Activated naive CD8-positive, alpha-beta T cell treated with anti-CD3 and anti-CD28 coated beads for 36 hours (primary cell): ENCODE measurements at regions not wholly inside any gene's neighbourhood (a gene's known extent, or its start where the extent isn't known, plus 50 kb on each side); places are given as distances from the start of the nearest gene placed in this dataset.

ENCODE experiments used
- DNase-seq: peaks from one replicate; pipeline ENCODE4 v3.0.0; 2021
- H3K27ac Mint-ChIP-seq: one replicate; pipeline ENCODE4 v1.8.0; 2022; ENCODE audit warnings: mild to moderate bottlenecking, moderate library complexity, mixed read lengths
- H3K27me3 Mint-ChIP-seq: one replicate; pipeline ENCODE4 v1.8.0; 2022; ENCODE audit warnings: mild to moderate bottlenecking, mixed read lengths
- H3K36me3 Mint-ChIP-seq: one replicate; pipeline ENCODE4 v1.8.0; 2021; ENCODE audit warnings: mild to moderate bottlenecking, mixed read lengths
- H3K4me1 Mint-ChIP-seq: one replicate; pipeline ENCODE4 v1.8.0; 2021; ENCODE audit warnings: mixed read lengths
- H3K4me3 Mint-ChIP-seq: one replicate; pipeline ENCODE4 v1.8.0; 2022; ENCODE audit warnings: mild to moderate bottlenecking, moderate library complexity, mixed read lengths
- H3K9me3 Mint-ChIP-seq: one replicate; pipeline ENCODE4 v1.8.0; 2022; ENCODE audit warnings: mixed read lengths

GRCh38 chr16:66155933-66156332 is 210.6 kb upstream of the CDH5 start:
- H3K4me3 Mint-ChIP-seq: no peak overlapping the region
- H3K4me1 Mint-ChIP-seq: no peaks in the 10 kb centered on the region
- no peaks in the 10 kb centered on the region for H3K9me3 Mint-ChIP-seq
- H3K27ac Mint-ChIP-seq: no peak overlapping the region
- peaks cover 4% of the 10 kb centered on the region for H3K27me3 Mint-ChIP-seq
- H3K36me3 Mint-ChIP-seq: no peaks in the 10 kb centered on the region
- DNase-seq: no peak

GRCh38 chr16:66154801-66155200 is 211.7 kb upstream of the CDH5 start:
- H3K36me3 Mint-ChIP-seq: no peaks in the 10 kb centered on the region
- H3K27me3 Mint-ChIP-seq: peaks cover 10% of the 10 kb centered on the region
- no peak for DNase-seq
- no peak overlapping the region for H3K4me3 Mint-ChIP-seq
- no peaks in the 10 kb centered on the region for H3K4me1 Mint-ChIP-seq
- no peaks in the 10 kb centered on the region for H3K9me3 Mint-ChIP-seq
- H3K27ac Mint-ChIP-seq: no peak overlapping the region

- peaks cover 10% of the 10 kb centered on the region for H3K27me3 Mint-ChIP-seq
Observed at GRCh38 chr16:66152823-66153393, 213.6 kb upstream of the CDH5 start.

GRCh38 chr16:66152181-66152580 is 214.3 kb upstream of the CDH5 start:
- Mint-ChIP-seq H3K27me3 (peaks cover 10% of the 10 kb centered on the region), H3K36me3 (no peaks in the 10 kb centered on the region), H3K4me3 (no peak overlapping the region), H3K4me1 (no peaks in the 10 kb centered on the region), H3K27ac (no peak overlapping the region), H3K9me3 (no peaks in the 10 kb centered on the region)
- DNase-seq: no peak

More at GRCh38 chr16:66152823-66153393, 213.6 kb upstream of the CDH5 start:
- no peaks in the 10 kb centered on the region for H3K36me3 Mint-ChIP-seq
- DNase-seq: no peak
- H3K4me1 Mint-ChIP-seq: no peaks in the 10 kb centered on the region
- H3K27ac Mint-ChIP-seq: no peak overlapping the region
- no peaks in the 10 kb centered on the region for H3K9me3 Mint-ChIP-seq
- H3K4me3 Mint-ChIP-seq: no peak overlapping the region

- H3K9me3 Mint-ChIP-seq: no peaks in the 10 kb centered on the region
- no peak overlapping the region for H3K4me3 Mint-ChIP-seq
- no peak for DNase-seq
- H3K4me1 Mint-ChIP-seq: no peaks in the 10 kb centered on the region
- no peaks in the 10 kb centered on the region for H3K36me3 Mint-ChIP-seq
- H3K27me3 Mint-ChIP-seq: peaks cover 6% of the 10 kb centered on the region
- H3K27ac Mint-ChIP-seq: no peak overlapping the region
Observed at GRCh38 chr16:66150698-66151482, 215.6 kb upstream of the CDH5 start.

- peaks cover 9% of the 10 kb centered on the region for H3K27me3 Mint-ChIP-seq
- no peak for DNase-seq
- H3K27ac Mint-ChIP-seq: no peak overlapping the region
- no peaks in the 10 kb centered on the region for H3K36me3 Mint-ChIP-seq
- H3K4me3 Mint-ChIP-seq: no peak overlapping the region
- no peaks in the 10 kb centered on the region for H3K4me1 Mint-ChIP-seq
- H3K9me3 Mint-ChIP-seq: no peaks in the 10 kb centered on the region
Observed at GRCh38 chr16:66147291-66147690, 219.2 kb upstream of the CDH5 start.

GRCh38 chr16:66146798-66147197 is 219.7 kb upstream of the CDH5 start:
- no peaks in the 10 kb centered on the region for H3K4me1 Mint-ChIP-seq
- no peak overlapping the region for H3K27ac Mint-ChIP-seq
- no peaks in the 10 kb centered on the region for H3K9me3 Mint-ChIP-seq
- no peaks in the 10 kb centered on the region for H3K36me3 Mint-ChIP-seq
- DNase-seq: no peak
- H3K27me3 Mint-ChIP-seq: peaks cover 9% of the 10 kb centered on the region
- no peak overlapping the region for H3K4me3 Mint-ChIP-seq

GRCh38 chr16:66144641-66145040 is 221.8 kb upstream of the CDH5 start:
- Mint-ChIP-seq H3K27ac (no peak overlapping the region), H3K27me3 (peaks cover 4% of the 10 kb centered on the region), H3K4me3 (no peak overlapping the region), H3K36me3 (no peaks in the 10 kb centered on the region), H3K9me3 (no peaks in the 10 kb centered on the region), H3K4me1 (no peaks in the 10 kb centered on the region)
- no peak for DNase-seq

- no peak for DNase-seq
- Mint-ChIP-seq H3K9me3 (no peaks in the 10 kb centered on the region), H3K27me3 (peaks cover 4% of the 10 kb centered on the region), H3K4me3 (no peak overlapping the region), H3K36me3 (no peaks in the 10 kb centered on the region), H3K27ac (no peak overlapping the region), H3K4me1 (no peaks in the 10 kb centered on the region)
Observed at GRCh38 chr16:66143415-66143814, 223.1 kb upstream of the CDH5 start.

GRCh38 chr16:66141885-66142284 is 224.6 kb upstream of the CDH5 start:
- H3K27ac Mint-ChIP-seq: no peak overlapping the region

GRCh38 chr16:66137853-66138252 is 228.6 kb upstream of the CDH5 start:
- Mint-ChIP-seq H3K9me3 (no peaks in the 10 kb centered on the region), H3K27ac (no peak overlapping the region), H3K4me1 (no peaks in the 10 kb centered on the region), H3K36me3 (no peaks in the 10 kb centered on the region), H3K4me3 (no peak overlapping the region), H3K27me3 (peaks cover 19% of the 10 kb centered on the region)
- DNase-seq: no peak

More at GRCh38 chr16:66141885-66142284, 224.6 kb upstream of the CDH5 start:
- no peak for DNase-seq
- Mint-ChIP-seq H3K4me3 (no peak overlapping the region), H3K36me3 (no peaks in the 10 kb centered on the region), H3K4me1 (no peaks in the 10 kb centered on the region), H3K9me3 (no peaks in the 10 kb centered on the region), H3K27me3 (peaks cover 4% of the 10 kb centered on the region)

GRCh38 chr16:66136841-66137240 is 229.7 kb upstream of the CDH5 start:
- no peaks in the 10 kb centered on the region for H3K36me3 Mint-ChIP-seq
- H3K27ac Mint-ChIP-seq: no peak overlapping the region
- H3K4me1 Mint-ChIP-seq: no peaks in the 10 kb centered on the region
- DNase-seq: no peak
- H3K9me3 Mint-ChIP-seq: no peaks in the 10 kb centered on the region
- H3K27me3 Mint-ChIP-seq: peaks cover 15% of the 10 kb centered on the region
- H3K4me3 Mint-ChIP-seq: no peak overlapping the region

GRCh38 chr16:66135838-66136237 is 230.7 kb upstream of the CDH5 start:
- Mint-ChIP-seq H3K4me3 (no peak overlapping the region), H3K36me3 (no peaks in the 10 kb centered on the region), H3K27ac (no peak overlapping the region), H3K9me3 (no peaks in the 10 kb centered on the region), H3K4me1 (no peaks in the 10 kb centered on the region), H3K27me3 (peaks cover 15% of the 10 kb centered on the region)
- no peak for DNase-seq

GRCh38 chr16:66135421-66135831 is 231.1 kb upstream of the CDH5 start:
- H3K27ac Mint-ChIP-seq: no peak overlapping the region
- no peak overlapping the region for H3K4me3 Mint-ChIP-seq
- H3K27me3 Mint-ChIP-seq: peaks cover 15% of the 10 kb centered on the region
- H3K9me3 Mint-ChIP-seq: no peaks in the 10 kb centered on the region
- no peak for DNase-seq
- H3K36me3 Mint-ChIP-seq: no peaks in the 10 kb centered on the region
- no peaks in the 10 kb centered on the region for H3K4me1 Mint-ChIP-seq

- Mint-ChIP-seq H3K4me1 (no peaks in the 10 kb centered on the region), H3K9me3 (no peaks in the 10 kb centered on the region), H3K27me3 (peaks cover 18% of the 10 kb centered on the region), H3K36me3 (no peaks in the 10 kb centered on the region), H3K4me3 (no peak overlapping the region), H3K27ac (no peak overlapping the region)
- no peak for DNase-seq
Observed at GRCh38 chr16:66134875-66135274, 231.6 kb upstream of the CDH5 start.
